Nephron progenitor cell (in vitro differentiated cells): ENCODE measurements at regions not wholly inside any gene's neighbourhood (a gene's known extent, or its start where the extent isn't known, plus 50 kb on each side); places are given as distances from the start of the nearest gene placed in this dataset.

Experiments
- DNase-seq: peaks from one replicate; pipeline ENCODE4 v3.0.0; 2021
- H3K27ac Mint-ChIP-seq: 2 replicates; pipeline ENCODE4 v1.8.0; 2021; ENCODE audit warnings: mild to moderate bottlenecking, moderate library complexity, mixed read lengths
- H3K27me3 Mint-ChIP-seq: 2 replicates; pipeline ENCODE4 v1.8.0; 2021; ENCODE audit warnings: mild to moderate bottlenecking, low read depth, mixed read lengths; ENCODE audit not compliant: poor library complexity
- H3K36me3 Mint-ChIP-seq: 2 replicates; pipeline ENCODE4 v1.8.0; 2021; ENCODE audit warnings: low read depth, mixed read lengths
- H3K4me1 Mint-ChIP-seq: 2 replicates; pipeline ENCODE4 v1.8.0; 2021; ENCODE audit warnings: mixed read lengths
- H3K4me3 Mint-ChIP-seq: 2 replicates; pipeline ENCODE4 v1.8.0; 2021; ENCODE audit warnings: mild to moderate bottlenecking, moderate library complexity, mixed read lengths
- H3K9me3 Mint-ChIP-seq: 2 replicates; pipeline ENCODE4 v1.8.0; 2021; ENCODE audit warnings: mild to moderate bottlenecking, moderate library complexity, mixed read lengths
- TF ChIP-seq, protein P1 (sequence below): fragments of 200-600 bp; sonication (generic); IDR thresholded peaks from 2 replicates; pipeline ENCODE4 v1.5.0; 2021; ENCODE audit warnings: antibody characterized with exemption

DNA sequence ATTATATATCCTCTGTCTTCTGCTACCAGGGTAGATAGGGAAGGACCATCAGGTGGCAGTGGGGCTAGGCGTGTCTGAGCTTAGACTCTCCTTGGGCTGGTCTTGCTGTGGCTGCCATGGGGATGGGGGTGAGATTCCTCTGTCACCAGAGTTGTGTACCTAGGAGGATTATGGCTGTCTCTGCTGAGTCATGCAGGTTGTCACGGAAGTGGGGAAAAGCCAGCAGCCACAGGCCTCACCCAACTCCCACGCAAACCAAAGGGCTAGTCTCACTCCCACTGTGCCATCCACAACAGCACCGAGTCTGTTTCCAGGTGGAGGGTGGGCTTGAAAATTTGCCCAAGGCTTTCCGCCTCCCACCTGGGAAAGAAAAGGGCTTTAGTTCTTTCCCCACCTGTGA, 476.1 kb downstream of the CYLC2 start:
- TF ChIP-seq, protein P1, sequence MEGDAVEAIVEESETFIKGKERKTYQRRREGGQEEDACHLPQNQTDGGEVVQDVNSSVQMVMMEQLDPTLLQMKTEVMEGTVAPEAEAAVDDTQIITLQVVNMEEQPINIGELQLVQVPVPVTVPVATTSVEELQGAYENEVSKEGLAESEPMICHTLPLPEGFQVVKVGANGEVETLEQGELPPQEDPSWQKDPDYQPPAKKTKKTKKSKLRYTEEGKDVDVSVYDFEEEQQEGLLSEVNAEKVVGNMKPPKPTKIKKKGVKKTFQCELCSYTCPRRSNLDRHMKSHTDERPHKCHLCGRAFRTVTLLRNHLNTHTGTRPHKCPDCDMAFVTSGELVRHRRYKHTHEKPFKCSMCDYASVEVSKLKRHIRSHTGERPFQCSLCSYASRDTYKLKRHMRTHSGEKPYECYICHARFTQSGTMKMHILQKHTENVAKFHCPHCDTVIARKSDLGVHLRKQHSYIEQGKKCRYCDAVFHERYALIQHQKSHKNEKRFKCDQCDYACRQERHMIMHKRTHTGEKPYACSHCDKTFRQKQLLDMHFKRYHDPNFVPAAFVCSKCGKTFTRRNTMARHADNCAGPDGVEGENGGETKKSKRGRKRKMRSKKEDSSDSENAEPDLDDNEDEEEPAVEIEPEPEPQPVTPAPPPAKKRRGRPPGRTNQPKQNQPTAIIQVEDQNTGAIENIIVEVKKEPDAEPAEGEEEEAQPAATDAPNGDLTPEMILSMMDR, result no peak
- Mint-ChIP-seq H3K4me3 (no peak overlapping the region), H3K4me1 (no peaks in the 10 kb centered on the region), H3K27ac (no peak overlapping the region), H3K27me3 (no peaks in the 10 kb centered on the region), H3K36me3 (no peaks in the 10 kb centered on the region), H3K9me3 (no peaks in the 10 kb centered on the region)
- DNase-seq, result no peak

DNA sequence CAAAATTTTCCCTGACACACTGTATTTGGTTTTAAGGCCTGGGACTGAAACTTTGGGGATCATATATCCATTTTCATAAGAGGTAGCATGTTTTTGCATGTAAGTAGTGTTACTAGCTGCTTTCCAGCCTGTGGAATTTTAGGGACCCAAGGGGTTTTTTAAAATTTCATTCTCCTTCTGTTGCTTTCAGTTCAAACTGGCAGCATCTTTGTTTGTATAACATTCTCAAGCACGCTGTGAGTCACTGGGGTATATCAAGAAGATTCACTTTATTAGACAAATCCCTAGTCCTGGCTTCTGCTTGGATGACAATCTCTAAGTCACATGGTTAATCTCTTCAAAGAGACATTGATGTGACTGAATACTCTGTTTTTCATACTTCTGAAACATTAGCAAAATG, 479.0 kb downstream of the CYLC2 start:
- Mint-ChIP-seq H3K27ac (no peak overlapping the region), H3K27me3 (no peaks in the 10 kb centered on the region), H3K4me3 (no peak overlapping the region)

DNA sequence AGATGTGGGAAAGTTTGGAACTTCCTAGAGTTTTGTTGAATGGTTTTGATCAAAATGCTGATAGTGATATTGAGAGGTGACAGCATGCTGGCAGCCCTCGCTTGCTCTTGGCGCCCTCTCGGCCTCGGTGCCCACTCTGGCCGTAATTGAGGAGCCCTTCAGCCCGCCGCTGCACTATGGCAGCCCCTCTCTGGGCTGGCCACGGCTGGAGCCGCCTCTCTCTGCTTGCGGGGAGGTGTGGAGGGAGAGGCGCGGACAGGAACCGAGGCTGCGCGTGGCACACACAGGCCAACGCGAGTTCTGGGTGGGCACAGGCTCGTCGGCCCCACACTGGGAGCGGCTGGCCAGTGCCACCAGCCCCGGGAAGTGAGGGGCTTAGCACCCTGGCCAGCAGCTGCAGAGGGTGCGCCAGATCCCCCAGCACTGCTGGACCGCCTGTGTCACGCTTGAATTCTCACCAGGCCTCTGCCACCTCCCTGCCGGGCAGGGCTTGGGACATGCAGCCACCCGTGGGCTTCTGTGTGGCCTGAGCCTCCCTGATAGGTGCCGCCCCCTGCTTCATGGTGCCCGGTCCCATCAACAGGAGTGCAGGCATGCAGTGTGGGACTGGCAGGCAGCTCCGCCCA, 488.5 kb downstream of the CYLC2 start:
- no peak overlapping the region for H3K4me3 Mint-ChIP-seq
- H3K27ac Mint-ChIP-seq, result no peak overlapping the region
- H3K36me3 Mint-ChIP-seq, result no peaks in the 10 kb centered on the region
- no peaks in the 10 kb centered on the region for H3K4me1 Mint-ChIP-seq
- peaks cover 13% of the 10 kb centered on the region for H3K9me3 Mint-ChIP-seq
- no peaks in the 10 kb centered on the region for H3K27me3 Mint-ChIP-seq
- TF ChIP-seq, protein P1, result no peak
- DNase-seq, result no peak

More for the DNA sequence above, 479.0 kb downstream of the CYLC2 start:
- Mint-ChIP-seq H3K9me3 (no peaks in the 10 kb centered on the region), H3K36me3 (no peaks in the 10 kb centered on the region), H3K4me1 (no peaks in the 10 kb centered on the region)
- TF ChIP-seq, protein P1, result no peak
- no peak for DNase-seq

DNA sequence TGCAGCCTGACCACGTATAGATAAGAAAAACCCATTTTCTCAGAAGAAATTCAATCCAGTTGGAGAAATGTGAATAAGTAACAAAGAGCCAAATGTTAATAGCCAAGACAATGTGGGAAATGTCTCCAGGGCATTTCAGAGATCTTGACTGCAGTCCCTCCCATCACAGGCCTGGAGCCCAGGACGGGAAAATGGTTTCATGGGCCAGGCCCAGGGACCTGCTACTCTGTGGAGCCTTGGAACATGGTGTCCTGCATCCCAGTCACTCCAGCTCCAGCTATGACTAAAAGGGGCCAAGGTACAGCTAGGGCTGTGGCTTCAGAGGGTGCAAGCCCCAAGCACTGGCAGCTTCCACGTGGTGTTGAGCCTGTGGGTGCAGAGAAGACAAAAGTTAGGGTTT, 490.0 kb downstream of the CYLC2 start:
- H3K9me3 Mint-ChIP-seq, result peaks cover 13% of the 10 kb centered on the region
- no peak overlapping the region for H3K27ac Mint-ChIP-seq
- no peaks in the 10 kb centered on the region for H3K27me3 Mint-ChIP-seq
- no peak overlapping the region for H3K4me3 Mint-ChIP-seq
- no peaks in the 10 kb centered on the region for H3K36me3 Mint-ChIP-seq
- no peak for DNase-seq
- TF ChIP-seq, protein P1, result no peak
- H3K4me1 Mint-ChIP-seq, result no peaks in the 10 kb centered on the region

DNA sequence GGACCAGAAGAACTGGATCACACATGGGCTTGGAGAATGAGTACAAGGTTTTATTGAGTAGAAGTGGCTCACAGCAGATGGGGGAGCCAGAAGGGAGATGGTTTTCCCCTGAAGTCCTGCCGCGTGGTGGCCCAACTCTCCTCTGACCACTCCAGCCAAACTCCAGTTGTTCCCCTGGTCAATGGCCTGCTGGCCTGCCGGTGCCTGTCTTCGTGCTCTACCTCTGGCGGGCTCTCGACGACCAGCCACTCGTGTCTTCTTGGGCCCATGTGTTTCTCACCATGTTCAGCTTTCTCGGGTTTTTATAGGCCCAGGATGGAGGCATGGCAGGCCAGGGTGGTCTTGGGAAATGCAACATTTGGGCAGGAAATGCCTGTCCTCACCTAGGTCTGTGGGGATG, 519.6 kb downstream of the CYLC2 start:
- Mint-ChIP-seq H3K27ac (no peak overlapping the region), H3K9me3 (no peaks in the 10 kb centered on the region), H3K4me1 (no peaks in the 10 kb centered on the region), H3K27me3 (peaks cover 7% of the 10 kb centered on the region), H3K4me3 (no peak overlapping the region), H3K36me3 (no peaks in the 10 kb centered on the region)
- TF ChIP-seq, protein P1, result no peak
- no peak for DNase-seq

DNA sequence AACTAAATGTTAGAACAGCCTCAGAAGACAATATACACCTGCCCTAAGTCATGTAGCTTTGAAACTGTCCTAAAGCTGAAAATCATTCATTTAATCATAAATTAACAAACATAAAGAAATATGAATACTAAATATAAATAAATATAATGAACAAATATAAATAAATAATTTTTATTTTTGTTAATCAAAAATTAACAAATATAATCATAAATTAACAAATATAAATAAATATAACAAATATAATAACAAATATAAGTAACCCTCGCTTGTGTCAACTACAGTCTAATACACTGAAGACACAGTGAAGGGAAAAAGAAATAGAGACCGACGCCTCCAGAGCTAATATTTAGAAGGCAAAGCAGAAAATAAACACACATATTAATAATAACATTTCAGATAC, 527.3 kb downstream of the CYLC2 start:
- no peak for DNase-seq
- H3K27me3 Mint-ChIP-seq, result no peaks in the 10 kb centered on the region
- H3K9me3 Mint-ChIP-seq, result no peaks in the 10 kb centered on the region
- TF ChIP-seq, protein P1, result no peak
- H3K36me3 Mint-ChIP-seq, result no peaks in the 10 kb centered on the region
- no peaks in the 10 kb centered on the region for H3K4me1 Mint-ChIP-seq
- H3K27ac Mint-ChIP-seq, result no peak overlapping the region
- H3K4me3 Mint-ChIP-seq, result no peak overlapping the region
